Sigmoid colon (tissue), 6 donors: ENCODE measurements at regions not wholly inside any gene's neighbourhood (a gene's known extent, or its start where the extent isn't known, plus 50 kb on each side); places are given as distances from the start of the nearest gene placed in this dataset.

Source experiments
- DNase-seq: peaks from one replicate; pipeline ENCODE4 v3.0.0-alpha.2; 2019
- H3K27ac ChIP-seq, 4 donors: fragments of 200-600 bp; sonication (generic); one replicate each; pipeline ENCODE4 v1.5.1; 2016 to 2019; ENCODE audit warnings: mild to moderate bottlenecking in 1 of 4
- H3K27me3 ChIP-seq, 3 donors: fragments of 200-600 bp; sonication (generic); one replicate each; pipeline ENCODE4 v1.5.1; 2019; ENCODE audit warnings: mild to moderate bottlenecking in 1 of 3
- H3K36me3 ChIP-seq, 4 donors: fragments of 200-600 bp; sonication (generic); one replicate each; pipeline ENCODE4 v1.5.1; 2016 to 2019
- H3K4me1 ChIP-seq, 4 donors: fragments of 200-600 bp; sonication (generic); one replicate each; pipeline ENCODE4 v1.5.1; 2017 to 2019
- H3K4me3 ChIP-seq, 4 donors: fragments of 200-600 bp; sonication (generic); one replicate each; pipeline ENCODE4 v1.5.1; 2017 to 2019; ENCODE audit warnings: mild to moderate bottlenecking in 2 of 4, moderate library complexity in 1 of 4
- H3K9me3 ChIP-seq, 4 donors: fragments of 200-600 bp in 3 of 4; sonication (generic) in 3 of 4; one replicate each; pipeline versions ENCODE4 v1.5.1 to v1.6.1; 2013 to 2019
- EP300 ChIP-seq, 4 donors: sonication (generic); formaldehyde crosslinking; IDR thresholded peaks; one replicate each; pipeline ENCODE4 v1.6.1; 2017; ENCODE audit warnings: antibody characterized with exemption in 4 of 4
- POLR2A ChIP-seq, 2 donors: fragments of 450-650 bp; IDR thresholded peaks; one replicate each; pipeline ENCODE4 v1.6.1; 2016; ENCODE audit warnings: antibody characterized with exemption in 2 of 2, mild to moderate bottlenecking in 2 of 2, moderate library complexity in 2 of 2
- POLR2AphosphoS5 ChIP-seq, 4 donors: sonication (generic); formaldehyde crosslinking; IDR thresholded peaks; one replicate each; pipeline ENCODE4 v1.6.1; 2017; ENCODE audit warnings: antibody characterized with exemption in 4 of 4
- WGBS, 2 donors: extraction: QIAGEN DNeasy Blood & Tissue Kit; methylation state at CpG; one replicate each; pipeline ENCODE4 v1.1.7; 2013; 5-methylcytosine and 5-hydroxymethylcytosine counted together
- intact Hi-C: fragments of 100-400 bp; cut with DNase I; formaldehyde crosslinking; loops from one replicate; pipeline ENCODE4 v1.15.1; 2023
- TF ChIP-seq, protein P1 (sequence below), 4 experiments: fragments of 450-650 bp in 3 of 4; fragments of 200-600 bp in 1 of 4; IDR thresholded peaks; one replicate each; pipeline ENCODE4 v1.5.1; 2016 to 2019; ENCODE audit warnings: antibody characterized with exemption in 4 of 4, mild to moderate bottlenecking in 3 of 4, moderate library complexity in 2 of 4
- donor health status: healthy with polysubstance abuse.
- donor health status: healthy.

DNA sequence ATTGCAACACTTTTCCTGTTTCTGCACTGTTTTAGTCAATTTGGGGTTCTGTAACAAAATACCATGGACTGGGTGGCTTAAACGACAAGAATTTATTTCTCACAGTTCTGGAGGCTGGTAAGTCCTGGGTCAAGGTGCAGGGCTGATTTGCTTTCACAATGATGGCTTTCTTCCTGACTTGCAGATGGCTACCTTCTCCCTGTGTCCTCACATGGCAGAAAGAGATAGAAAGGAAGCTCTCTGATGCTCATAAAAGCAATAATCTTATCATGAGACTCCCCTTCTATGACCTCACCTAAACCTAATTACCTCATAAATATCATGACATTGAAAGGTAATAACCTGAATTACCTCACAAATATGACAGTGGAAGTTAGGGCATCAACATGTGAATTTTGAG, 511.5 kb upstream of the CITED2 start:
- Histone ChIP-seq H3K4me1 (peaks cover 0 to 30% (median 25%) of the 10 kb centered on the region in 4 donors), H3K27me3 (no peaks in the 10 kb centered on the region), H3K9me3 (no peaks in the 10 kb centered on the region), H3K27ac (no peak overlapping the region), H3K4me3 (no peak overlapping the region), H3K36me3 (no peaks in the 10 kb centered on the region)
- TF ChIP-seq, protein P1, sequence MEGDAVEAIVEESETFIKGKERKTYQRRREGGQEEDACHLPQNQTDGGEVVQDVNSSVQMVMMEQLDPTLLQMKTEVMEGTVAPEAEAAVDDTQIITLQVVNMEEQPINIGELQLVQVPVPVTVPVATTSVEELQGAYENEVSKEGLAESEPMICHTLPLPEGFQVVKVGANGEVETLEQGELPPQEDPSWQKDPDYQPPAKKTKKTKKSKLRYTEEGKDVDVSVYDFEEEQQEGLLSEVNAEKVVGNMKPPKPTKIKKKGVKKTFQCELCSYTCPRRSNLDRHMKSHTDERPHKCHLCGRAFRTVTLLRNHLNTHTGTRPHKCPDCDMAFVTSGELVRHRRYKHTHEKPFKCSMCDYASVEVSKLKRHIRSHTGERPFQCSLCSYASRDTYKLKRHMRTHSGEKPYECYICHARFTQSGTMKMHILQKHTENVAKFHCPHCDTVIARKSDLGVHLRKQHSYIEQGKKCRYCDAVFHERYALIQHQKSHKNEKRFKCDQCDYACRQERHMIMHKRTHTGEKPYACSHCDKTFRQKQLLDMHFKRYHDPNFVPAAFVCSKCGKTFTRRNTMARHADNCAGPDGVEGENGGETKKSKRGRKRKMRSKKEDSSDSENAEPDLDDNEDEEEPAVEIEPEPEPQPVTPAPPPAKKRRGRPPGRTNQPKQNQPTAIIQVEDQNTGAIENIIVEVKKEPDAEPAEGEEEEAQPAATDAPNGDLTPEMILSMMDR (IDR thresholded peaks at IDR 0.05), result no peak
- intact Hi-C loops, result loop anchor here (10.0 kb wide), 2 partner anchors 189 to 511 kb away; partner anchors contain the start of gene CITED2
- DNase-seq, result no peak
- 22 to 49% methylated on average over 1 of the region's 1 CpG for WGBS, 2 donors

DNA sequence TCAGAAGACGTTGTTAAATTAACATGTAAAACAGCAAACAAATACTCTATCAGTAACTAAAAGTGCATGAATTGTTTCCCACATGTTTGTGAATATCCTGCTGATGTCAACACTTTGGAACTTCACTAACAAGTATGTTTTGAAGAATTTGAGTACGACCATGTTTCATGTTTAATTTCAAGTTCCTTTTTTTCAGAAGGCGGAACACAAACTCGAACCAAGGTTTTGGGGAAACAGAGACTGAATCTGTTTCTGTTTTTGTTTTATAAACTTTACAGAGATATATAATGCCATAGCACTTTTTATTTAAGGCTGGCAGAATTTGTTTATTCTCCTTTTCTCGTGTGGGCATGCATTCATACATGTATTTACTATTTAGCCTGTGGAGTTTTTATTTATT, 509.3 kb upstream of the CITED2 start:
- no peak overlapping the region for H3K4me3 ChIP-seq
- peaks cover 0 to 26% (median 22%) of the 10 kb centered on the region in 4 donors for H3K4me1 ChIP-seq
- H3K27me3 ChIP-seq, result no peaks in the 10 kb centered on the region
- intact Hi-C loops, result loop anchor here (5.0 to 10.0 kb wide), 3 partner anchors 94 to 509 kb away; partner anchors contain the start of gene CITED2
- peak overlapping the region; percentile 10 to 72 (median 43) for H3K27ac ChIP-seq
- H3K36me3 ChIP-seq, result no peaks in the 10 kb centered on the region
- no peak for TF ChIP-seq EP300 (IDR thresholded peaks at IDR 0.05)
- TF ChIP-seq POLR2AphosphoS5 (IDR thresholded peaks at IDR 0.05), result no peak
- TF ChIP-seq POLR2A (IDR thresholded peaks at IDR 0.05), result no peak
- TF ChIP-seq, protein P1 (IDR thresholded peaks at IDR 0.05), result no peak
- no peaks in the 10 kb centered on the region for H3K9me3 ChIP-seq
- DNase-seq, result no peak
- 68 to 86% methylated on average over 5 of the region's 5 CpGs for WGBS, 2 donors

DNA sequence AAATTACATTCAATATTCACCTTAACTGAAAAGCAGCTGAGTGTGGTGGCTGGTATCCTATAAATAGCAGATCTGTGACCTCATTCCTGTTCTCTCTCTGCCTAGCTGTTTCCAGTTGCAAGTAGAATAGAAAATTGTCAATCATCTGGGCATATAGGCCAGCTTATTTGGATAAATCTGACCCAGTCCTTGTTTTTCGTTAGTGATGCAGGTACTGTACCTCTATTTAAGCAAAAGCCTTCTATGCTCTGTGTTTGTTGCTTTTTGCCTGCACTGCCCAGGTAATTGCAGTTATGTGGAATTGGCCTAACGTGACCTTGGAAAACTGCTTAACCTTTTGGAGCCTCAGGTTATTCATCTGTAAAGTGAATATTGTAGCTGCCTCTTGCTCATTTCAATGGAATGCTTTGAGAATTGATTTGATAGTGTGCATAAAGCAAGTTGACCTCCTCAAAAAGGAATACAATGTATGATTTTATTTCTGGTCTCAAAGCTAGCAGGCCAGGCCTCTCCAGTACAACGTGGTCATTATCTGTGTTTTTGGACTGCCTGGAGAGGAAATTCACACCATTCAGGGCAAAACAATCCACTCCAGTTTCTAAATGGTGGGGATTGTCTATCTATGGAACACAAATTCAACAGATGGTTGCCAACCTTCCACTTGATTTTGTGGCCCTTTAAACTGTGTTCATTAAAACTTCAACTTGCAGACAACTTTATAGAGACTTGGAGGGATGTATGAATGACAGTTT, 508.7 kb upstream of the CITED2 start:
- DNase-seq, result no peak
- Histone ChIP-seq H3K4me3 (no peak overlapping the region), H3K36me3 (no peaks in the 10 kb centered on the region), H3K9me3 (no peaks in the 10 kb centered on the region), H3K27me3 (no peaks in the 10 kb centered on the region), H3K4me1 (peaks cover 0 to 21% (median 17%) of the 10 kb centered on the region in 4 donors), H3K27ac (peak overlapping the region; percentile 10 to 72 (median 43))
- TF ChIP-seq POLR2A (IDR thresholded peaks at IDR 0.05) (no peak), POLR2AphosphoS5 (IDR thresholded peaks at IDR 0.05) (peak in 2 of 4 donors; percentile 39 to 58), EP300 (IDR thresholded peaks at IDR 0.05) (peak in 1 of 4 donors; percentile 31)
- TF ChIP-seq, protein P1 (IDR thresholded peaks at IDR 0.05), result no peak
- WGBS, 2 donors, result 68 to 77% methylated on average over 3 of the region's 3 CpGs
- intact Hi-C loops, result loop anchor here (5.0 to 10.0 kb wide), 3 partner anchors 94 to 508 kb away; partner anchors contain the start of gene CITED2

DNA sequence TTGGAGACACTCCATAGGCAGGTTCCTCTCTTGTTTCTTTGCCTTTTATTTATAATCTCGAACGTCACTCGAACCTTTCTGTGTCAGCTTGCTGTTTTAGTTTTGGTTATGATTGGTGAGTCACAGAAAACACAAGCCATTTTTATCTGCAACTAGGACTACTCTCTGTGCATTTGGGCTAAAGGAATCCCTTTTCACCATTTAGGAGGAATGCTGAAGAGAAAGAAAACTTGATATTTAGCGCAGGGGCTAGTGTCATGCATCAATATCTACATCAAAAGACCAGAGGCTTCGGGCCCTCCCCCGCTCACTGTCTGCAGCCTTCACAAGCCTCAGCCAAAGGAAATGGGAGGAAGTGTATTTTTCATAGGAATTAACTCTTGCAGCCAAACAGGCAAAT, 507.8 kb upstream of the CITED2 start:
- H3K4me3 ChIP-seq, result no peak overlapping the region
- WGBS, 2 donors, result 64 to 83% methylated on average over 6 of the region's 6 CpGs
- peaks cover 0 to 21% (median 17%) of the 10 kb centered on the region in 4 donors for H3K4me1 ChIP-seq
- TF ChIP-seq POLR2A (IDR thresholded peaks at IDR 0.05) (no peak), POLR2AphosphoS5 (IDR thresholded peaks at IDR 0.05) (peak in 1 of 4 donors; percentile 29), EP300 (IDR thresholded peaks at IDR 0.05) (no peak)
- TF ChIP-seq, protein P1 (IDR thresholded peaks at IDR 0.05), result no peak
- no peaks in the 10 kb centered on the region for H3K27me3 ChIP-seq
- no peak for DNase-seq
- no peaks in the 10 kb centered on the region for H3K9me3 ChIP-seq
- peak overlapping the region; percentile 10 to 72 (median 43) for H3K27ac ChIP-seq
- intact Hi-C loops, result loop anchor here (5.0 to 10.0 kb wide), 3 partner anchors 95 to 507 kb away; partner anchors contain the start of gene CITED2
- no peaks in the 10 kb centered on the region for H3K36me3 ChIP-seq
